ENCODE measurements at regions not wholly inside any gene's neighbourhood (a gene's known extent, or its start where the extent isn't known, plus 50 kb on each side); places are given as distances from the start of the nearest gene placed in this dataset.

DNA sequence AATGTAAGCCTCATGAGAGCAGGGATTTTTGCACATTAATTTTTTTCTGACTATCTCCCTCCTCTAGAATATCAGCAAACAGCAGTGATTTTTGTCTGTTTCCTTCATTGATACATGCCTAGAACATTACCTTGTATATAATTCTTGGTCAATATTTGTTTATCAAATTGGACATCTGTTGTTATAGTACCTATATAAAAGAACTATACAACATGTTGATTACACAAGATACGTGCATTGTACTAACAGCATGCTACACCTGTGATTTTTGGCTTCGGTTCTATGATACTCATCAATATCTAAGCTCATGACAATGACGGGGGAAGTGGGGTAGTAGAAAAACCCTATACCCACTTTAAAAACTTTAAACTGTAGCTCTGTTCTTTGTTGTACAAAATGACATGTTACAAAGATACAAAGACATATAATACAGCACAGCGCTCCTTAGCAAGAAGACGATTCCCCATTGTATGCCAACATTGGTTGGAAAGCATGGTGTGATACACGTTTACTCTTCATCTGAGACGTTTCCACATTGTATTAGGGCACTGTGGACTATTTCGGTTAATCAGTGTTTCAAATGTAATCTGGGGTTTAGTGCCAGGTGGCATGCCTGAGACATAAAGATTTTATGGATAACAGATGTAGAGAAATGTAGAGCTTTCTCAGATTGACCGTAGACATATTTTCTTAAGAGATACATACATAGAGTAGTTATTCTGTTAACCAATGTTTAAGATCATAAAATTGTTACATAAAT lies 70.5 kb upstream of the FOXP2 start:
- no peak for TF ChIP-seq CTCF (IDR thresholded peaks at IDR 0.05)
- no peak for TF ChIP-seq EZH2phosphoT487 (IDR thresholded peaks at IDR 0.05)
- no peak for TF ChIP-seq EZH2 (IDR thresholded peaks at IDR 0.05)

Data from neural progenitor cell (in vitro differentiated cells).